ENCODE measurements at regions not wholly inside any gene's neighbourhood (a gene's known extent, or its start where the extent isn't known, plus 50 kb on each side); places are given as distances from the start of the nearest gene placed in this dataset.

- no peak overlapping the region for H3K27ac ChIP-seq
- CTCF ChIA-PET = interaction anchor here (0.6 to 0.9 kb wide), 2 partner anchors 23 to 267 kb away, joined by 3 read pairs; no protein-coding TSS in a partner anchor
- POLR2A ChIA-PET (ENCODE audit: low non-redundant PET) = no interaction called here
- no peak for DNase-seq (ENCODE audit: low spot score)
- no peak for TF ChIP-seq CTCF (conservative IDR thresholded peaks at IDR 0.05; ENCODE audit: low read depth)
Observed at GRCh38 chr12:4009979-4010704, 136.9 kb upstream of the PARP11 start.

- H3K27ac ChIP-seq = peak overlapping the region; percentile 64
- no peak for TF ChIP-seq CTCF (conservative IDR thresholded peaks at IDR 0.05; ENCODE audit: low read depth)
- peak; percentile 89 for DNase-seq (ENCODE audit: low spot score)
- POLR2A ChIA-PET (ENCODE audit: low non-redundant PET) = no interaction called here
- CTCF ChIA-PET = interaction anchor here (0.7 kb wide), 1 partner anchor 278 kb away, joined by 3 read pairs; no protein-coding TSS in a partner anchor
Observed at GRCh38 chr12:4006743-4007142, 133.5 kb upstream of the PARP11 start.

- TF ChIP-seq CTCF (conservative IDR thresholded peaks at IDR 0.05; ENCODE audit: low read depth) = no peak
- CTCF ChIA-PET = interaction anchor here (0.6 kb wide), 1 partner anchor 210 kb away, joined by 3 read pairs; no protein-coding TSS in a partner anchor
- H3K27ac ChIP-seq = no peak overlapping the region
- no peak for DNase-seq (ENCODE audit: low spot score)
- POLR2A ChIA-PET (ENCODE audit: low non-redundant PET) = no interaction called here
Observed at GRCh38 chr12:4005851-4006430, 132.7 kb upstream of the PARP11 start.

GRCh38 chr12:4003576-4003975 is 130.4 kb upstream of the PARP11 start:
- ChIA-PET CTCF (interaction anchor here (0.6 to 1.1 kb wide), 3 partner anchors 35 to 1899 kb away, joined by 3 to 4 read pairs (median 4); no protein-coding TSS in a partner anchor), POLR2A (ENCODE audit: low non-redundant PET) (no interaction called here)
- no peak for DNase-seq (ENCODE audit: low spot score)
- H3K27ac ChIP-seq = no peak overlapping the region
- TF ChIP-seq CTCF (conservative IDR thresholded peaks at IDR 0.05; ENCODE audit: low read depth) = no peak

- no peak overlapping the region for H3K27ac ChIP-seq
- no peak for TF ChIP-seq CTCF (conservative IDR thresholded peaks at IDR 0.05; ENCODE audit: low read depth)
- no peak for DNase-seq (ENCODE audit: low spot score)
- ChIA-PET POLR2A (ENCODE audit: low non-redundant PET) (no interaction called here), CTCF (interaction anchor here (1.1 kb wide), 1 partner anchor 36 kb away, joined by 4 read pairs; no protein-coding TSS in a partner anchor)
Observed at GRCh38 chr12:4002601-4003000, 129.4 kb upstream of the PARP11 start.

- H3K27ac ChIP-seq = no peak overlapping the region
- CTCF ChIA-PET = interaction anchor here (3.4 kb wide), 1 partner anchor 36 kb away, joined by 16 read pairs; no protein-coding TSS in a partner anchor
- TF ChIP-seq CTCF (conservative IDR thresholded peaks at IDR 0.05; ENCODE audit: low read depth) = no peak
- POLR2A ChIA-PET (ENCODE audit: low non-redundant PET) = no interaction called here
- DNase-seq (ENCODE audit: low spot score) = no peak
Observed at GRCh38 chr12:4001841-4002240, 128.6 kb upstream of the PARP11 start.
